Thyroid gland (tissue), 4 donors: ENCODE measurements at regions not wholly inside any gene's neighbourhood (a gene's known extent, or its start where the extent isn't known, plus 50 kb on each side); places are given as distances from the start of the nearest gene placed in this dataset.

Experiments
- DNase-seq, 2 donors: peaks; one replicate each; pipeline ENCODE4 v3.0.0-alpha.2; 2019
- H3K27ac ChIP-seq, 3 donors: fragments of 200-600 bp; sonication (generic); 1 replicate in 2 of 3; 2 replicates in 1 of 3; pipeline ENCODE4 v1.5.1; 2016 to 2019; ENCODE audit warnings: mild to moderate bottlenecking in 1 of 3, moderate library complexity in 1 of 3
- H3K27me3 ChIP-seq: fragments of 200-600 bp; sonication (generic); one replicate; pipeline ENCODE4 v1.5.1; 2019
- H3K36me3 ChIP-seq, 2 donors: fragments of 200-600 bp; sonication (generic); one replicate each; pipeline ENCODE4 v1.5.1; 2016 to 2019
- H3K4me1 ChIP-seq, 2 donors: fragments of 200-600 bp; sonication (generic); one replicate each; pipeline ENCODE4 v1.5.1; 2017 to 2019
- H3K4me3 ChIP-seq, 3 donors: fragments of 200-600 bp; sonication (generic); replicated peaks in 1 of 3; 1 replicate in 2 of 3; 2 replicates in 1 of 3; pipeline ENCODE4 v1.5.1; 2016; ENCODE audit warnings: mild to moderate bottlenecking in 1 of 3
- H3K9me3 ChIP-seq: fragments of 200-600 bp; sonication (generic); one replicate; pipeline ENCODE4 v1.5.1; 2017
- CTCF ChIP-seq, 6 experiments: fragments of 200-600 bp in 3 of 6; fragments of 450-650 bp in 3 of 6; sonication (generic) in 3 of 6; IDR thresholded peaks; one replicate each; pipeline ENCODE4 v1.5.1; 2016 to 2019; ENCODE audit warnings: antibody characterized with exemption in 6 of 6, mild to moderate bottlenecking in 2 of 6, inconsistent platforms in 1 of 6, moderate library complexity in 1 of 6
- POLR2A ChIP-seq, 2 donors: fragments of 450-650 bp; IDR thresholded peaks; one replicate each; pipeline ENCODE4 v1.6.1; 2017; ENCODE audit warnings: antibody characterized with exemption in 2 of 2, mild to moderate bottlenecking in 2 of 2, moderate library complexity in 1 of 2
- WGBS, 2 donors: methylation state at CpG; one replicate each; pipeline ENCODE4 v1.1.5; 2017; 5-methylcytosine and 5-hydroxymethylcytosine counted together
- intact Hi-C: fragments of 100-400 bp; cut with DNase I; formaldehyde crosslinking; loops from one replicate; pipeline ENCODE4 v1.15.1; 2023

GRCh38 chr15:38091078-38091645 is 156.7 kb downstream of the TMCO5A start:
- Histone ChIP-seq H3K4me3 (no peak overlapping the region), H3K36me3 (no peaks in the 10 kb centered on the region), H3K9me3 (no peaks in the 10 kb centered on the region), H3K27me3 (no peaks in the 10 kb centered on the region), H3K27ac (no peak overlapping the region), H3K4me1 (peaks cover 7 to 13% of the 10 kb centered on the region in 2 donors)
- DNase-seq = no peak
- WGBS, 2 donors = 95 to 97% methylated on average over 3 of the region's 3 CpGs
- intact Hi-C loops = no loop called here
- TF ChIP-seq CTCF (IDR thresholded peaks at IDR 0.05) (no peak), POLR2A (IDR thresholded peaks at IDR 0.05) (no peak)

DNA sequence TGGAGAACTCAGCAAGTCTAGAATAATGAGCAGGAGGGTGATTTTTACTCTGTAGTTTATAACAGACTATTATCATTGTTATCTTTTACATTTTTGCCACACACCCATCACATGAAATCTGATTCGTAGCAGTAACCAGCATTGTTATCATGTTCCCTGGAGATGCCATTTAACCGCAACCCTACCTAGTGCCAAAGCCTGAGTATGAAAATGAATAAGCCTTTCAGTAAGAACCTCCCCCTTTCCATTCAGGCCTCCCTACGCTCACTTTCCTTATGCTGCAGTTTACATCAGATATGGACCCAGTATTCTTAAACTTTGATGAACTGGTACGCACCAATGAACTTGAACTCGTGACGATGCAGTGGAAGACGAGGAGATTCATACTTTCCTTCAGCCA is 158.7 kb upstream of the SPRED1 start:
- 90 to 96% methylated on average over 7 of the region's 7 CpGs for WGBS, 2 donors
- TF ChIP-seq POLR2A (IDR thresholded peaks at IDR 0.05) (no peak), CTCF (IDR thresholded peaks at IDR 0.05) (no peak)
- H3K27ac ChIP-seq = no peak overlapping the region
- no peak overlapping the region for H3K4me3 ChIP-seq
- no peaks in the 10 kb centered on the region for H3K27me3 ChIP-seq
- no peak for DNase-seq
- peaks cover 7% of the 10 kb centered on the region in 2 donors for H3K4me1 ChIP-seq
- intact Hi-C loops = no loop called here
- no peaks in the 10 kb centered on the region for H3K36me3 ChIP-seq
- H3K9me3 ChIP-seq = no peaks in the 10 kb centered on the region

DNA sequence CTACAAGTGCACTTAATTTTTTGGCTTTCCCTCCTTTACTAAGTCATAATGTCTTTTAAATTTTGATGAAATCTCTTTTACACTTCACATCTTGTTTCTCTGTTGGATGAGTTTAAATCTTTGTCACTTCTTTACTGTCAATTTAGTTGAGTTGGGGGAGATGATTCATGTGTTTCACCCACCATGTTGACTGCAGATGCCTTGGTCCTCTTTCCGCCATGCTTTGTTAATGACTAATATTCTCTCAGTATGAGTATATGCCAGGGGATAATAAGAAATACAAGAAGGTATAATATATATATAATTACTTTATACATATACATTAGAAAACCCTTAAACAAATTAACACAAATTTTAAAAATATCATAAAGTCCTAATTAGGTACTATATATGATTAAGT is 149.7 kb upstream of the SPRED1 start:
- Histone ChIP-seq H3K9me3 (no peaks in the 10 kb centered on the region), H3K4me1 (no peaks in the 10 kb centered on the region), H3K27ac (no peak overlapping the region), H3K4me3 (no peak overlapping the region), H3K36me3 (no peaks in the 10 kb centered on the region), H3K27me3 (no peaks in the 10 kb centered on the region)
- no peak for DNase-seq
- TF ChIP-seq POLR2A (IDR thresholded peaks at IDR 0.05) (no peak), CTCF (IDR thresholded peaks at IDR 0.05) (no peak)
- intact Hi-C loops = no loop called here
- 96 to 98% methylated on average over 1 of the region's 1 CpG for WGBS, 2 donors

DNA sequence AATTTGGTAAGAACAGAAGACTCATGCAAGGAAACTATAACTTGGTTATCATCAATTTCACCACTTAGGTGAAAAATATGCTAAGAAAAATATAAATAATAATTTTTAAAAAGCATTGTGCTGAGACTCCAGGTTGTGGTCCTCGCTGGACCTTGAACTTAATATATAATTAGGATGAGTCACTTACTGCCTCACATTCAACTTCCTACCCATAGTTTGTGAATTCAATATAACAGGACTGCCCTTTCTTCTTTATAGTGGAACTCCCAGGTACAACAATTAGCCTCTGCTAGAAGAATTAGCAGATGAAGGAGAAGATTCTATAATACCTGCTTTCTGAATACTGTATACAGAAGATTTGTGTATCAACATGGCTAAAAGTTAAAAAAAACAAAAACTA is 149.1 kb upstream of the SPRED1 start:
- 88 to 91% methylated on average over 1 of the region's 1 CpG for WGBS, 2 donors
- DNase-seq = no peak
- no peaks in the 10 kb centered on the region for H3K36me3 ChIP-seq
- no peak overlapping the region for H3K4me3 ChIP-seq
- intact Hi-C loops = no loop called here
- no peaks in the 10 kb centered on the region for H3K27me3 ChIP-seq
- H3K4me1 ChIP-seq = no peaks in the 10 kb centered on the region
- no peak overlapping the region for H3K27ac ChIP-seq
- no peaks in the 10 kb centered on the region for H3K9me3 ChIP-seq
- TF ChIP-seq CTCF (IDR thresholded peaks at IDR 0.05) (no peak), POLR2A (IDR thresholded peaks at IDR 0.05) (no peak)

- Histone ChIP-seq H3K36me3 (no peaks in the 10 kb centered on the region), H3K4me3 (no peak overlapping the region), H3K27me3 (no peaks in the 10 kb centered on the region), H3K4me1 (no peaks in the 10 kb centered on the region), H3K27ac (no peak overlapping the region), H3K9me3 (no peaks in the 10 kb centered on the region)
- intact Hi-C loops = no loop called here
- 68 to 76% methylated on average over 1 of the region's 1 CpG for WGBS, 2 donors
- no peak for DNase-seq
- TF ChIP-seq POLR2A (IDR thresholded peaks at IDR 0.05) (no peak), CTCF (IDR thresholded peaks at IDR 0.05) (no peak)
These were observed 141.6 kb upstream of the SPRED1 start for GRCh38 chr15:38111070-38111469.
